BE2C (cell line): ENCODE measurements at regions not wholly inside any gene's neighbourhood (a gene's known extent, or its start where the extent isn't known, plus 50 kb on each side); places are given as distances from the start of the nearest gene placed in this dataset.
"Not testable (repeated sequence)": the region's sequence is repeated elsewhere in the genome, so short reads cannot be mapped to it uniquely, and the experiment has no call there.

Experiments used
- DNase-seq: peaks from one replicate; pipeline ENCODE4 v3.0.0-alpha.2; 2020
- H3K27me3 ChIP-seq: fragments of 250-450 bp; sonication (Bioruptor Pico); 2 replicates; pipeline ENCODE4 v1.5.1; 2020; ENCODE audit warnings: mild to moderate bottlenecking
- H3K36me3 ChIP-seq: fragments of 250-450 bp; sonication (Bioruptor Pico); 2 replicates; pipeline ENCODE4 v1.5.1; 2020; ENCODE audit warnings: mild to moderate bottlenecking
- H3K4me1 ChIP-seq: fragments of 250-450 bp; sonication (Bioruptor Pico); 2 replicates; pipeline ENCODE4 v1.5.1; 2020
- H3K4me3 ChIP-seq: 2 replicates; pipeline ENCODE4 v1.5.1; 2011; ENCODE audit warnings: low read depth, low read length
- H3K9me3 ChIP-seq: fragments of 250-450 bp; sonication (Bioruptor Pico); 2 replicates; pipeline ENCODE4 v1.5.1; 2020
- TF ChIP-seq, protein P1 (sequence below): IDR thresholded peaks from 2 replicates; pipeline ENCODE4 v1.5.1; 2012; ENCODE audit warnings: mild to moderate bottlenecking, low read depth, low read length

DNA sequence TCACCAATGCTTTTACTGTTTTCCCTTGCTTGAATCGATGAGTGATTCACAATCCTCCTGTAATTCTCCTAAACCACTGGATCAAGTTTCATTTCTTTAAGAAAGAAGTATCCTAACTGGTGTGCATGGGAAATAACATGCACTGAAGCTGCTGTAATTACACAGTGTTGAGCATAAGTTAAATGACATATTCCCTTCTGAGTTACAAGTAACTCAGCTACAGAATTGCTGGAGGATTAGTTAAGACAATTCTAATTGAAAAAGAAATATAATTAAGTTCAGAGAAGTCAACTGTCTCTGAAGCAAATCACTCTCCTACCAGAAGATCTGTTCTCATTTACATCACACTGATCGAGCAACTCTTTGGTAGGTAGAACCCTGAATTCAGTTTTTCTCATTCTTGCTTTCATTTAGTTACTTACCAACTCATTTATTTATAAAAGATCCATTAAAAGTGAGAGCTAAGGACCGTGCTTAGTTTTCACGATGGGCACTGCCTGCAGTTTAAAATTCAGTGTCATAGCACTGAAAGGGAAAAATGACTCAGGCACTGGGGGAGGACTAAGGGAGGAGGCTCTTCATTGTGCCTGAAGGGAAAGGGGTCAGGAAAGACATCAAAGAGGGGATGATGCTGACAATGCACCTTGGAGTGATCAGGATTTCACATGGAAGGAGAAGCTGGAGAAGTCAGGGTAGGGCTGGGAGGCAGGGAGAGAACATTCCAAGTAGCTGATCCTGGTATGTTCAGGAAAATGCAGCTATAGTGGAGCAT, 327.2 kb downstream of the EMP1 start:
- Histone ChIP-seq H3K36me3 (no peaks in the 10 kb centered on the region), H3K4me3 (no peak overlapping the region), H3K9me3 (no peaks in the 10 kb centered on the region), H3K4me1 (no peaks in the 10 kb centered on the region), H3K27me3 (peaks cover 15% of the 10 kb centered on the region)
- TF ChIP-seq, protein P1, sequence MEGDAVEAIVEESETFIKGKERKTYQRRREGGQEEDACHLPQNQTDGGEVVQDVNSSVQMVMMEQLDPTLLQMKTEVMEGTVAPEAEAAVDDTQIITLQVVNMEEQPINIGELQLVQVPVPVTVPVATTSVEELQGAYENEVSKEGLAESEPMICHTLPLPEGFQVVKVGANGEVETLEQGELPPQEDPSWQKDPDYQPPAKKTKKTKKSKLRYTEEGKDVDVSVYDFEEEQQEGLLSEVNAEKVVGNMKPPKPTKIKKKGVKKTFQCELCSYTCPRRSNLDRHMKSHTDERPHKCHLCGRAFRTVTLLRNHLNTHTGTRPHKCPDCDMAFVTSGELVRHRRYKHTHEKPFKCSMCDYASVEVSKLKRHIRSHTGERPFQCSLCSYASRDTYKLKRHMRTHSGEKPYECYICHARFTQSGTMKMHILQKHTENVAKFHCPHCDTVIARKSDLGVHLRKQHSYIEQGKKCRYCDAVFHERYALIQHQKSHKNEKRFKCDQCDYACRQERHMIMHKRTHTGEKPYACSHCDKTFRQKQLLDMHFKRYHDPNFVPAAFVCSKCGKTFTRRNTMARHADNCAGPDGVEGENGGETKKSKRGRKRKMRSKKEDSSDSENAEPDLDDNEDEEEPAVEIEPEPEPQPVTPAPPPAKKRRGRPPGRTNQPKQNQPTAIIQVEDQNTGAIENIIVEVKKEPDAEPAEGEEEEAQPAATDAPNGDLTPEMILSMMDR: no peak
- no peak for DNase-seq

GRCh38 chr12:13518034-13518433, 321.5 kb downstream of the EMP1 start:
- H3K9me3 ChIP-seq, DNase-seq, H3K27me3 ChIP-seq, H3K4me1 ChIP-seq, H3K4me3 ChIP-seq, H3K36me3 ChIP-seq: not testable (repeated sequence)

DNA sequence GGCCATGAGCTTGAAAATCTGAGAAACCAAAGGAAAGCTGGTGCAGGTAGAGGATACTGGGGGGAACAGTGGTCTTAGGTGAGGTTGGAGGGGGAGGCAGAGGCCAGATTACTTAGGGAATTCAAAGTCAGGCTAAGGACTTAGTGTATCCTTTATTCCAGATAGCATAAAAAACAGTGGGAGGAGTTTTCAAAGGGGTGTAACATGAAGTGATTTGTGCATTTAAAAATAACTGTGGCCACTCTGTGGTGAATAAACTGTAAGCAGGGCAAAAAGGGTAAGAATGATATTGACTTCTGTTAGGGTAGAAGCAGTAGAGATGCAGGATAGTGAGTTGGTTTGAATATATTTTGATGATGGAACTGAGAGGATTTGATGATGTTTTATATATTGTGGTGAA, 313.2 kb downstream of the EMP1 start:
- H3K36me3 ChIP-seq: no peaks in the 10 kb centered on the region
- TF ChIP-seq, protein P1: no peak

GRCh38 chr12:13505636-13506035, 309.1 kb downstream of the EMP1 start:
- Histone ChIP-seq H3K27me3 (no peaks in the 10 kb centered on the region; the same call in 1 of the 2 replicates), H3K4me3 (no peak overlapping the region), H3K9me3 (no peaks in the 10 kb centered on the region), H3K36me3 (no peaks in the 10 kb centered on the region), H3K4me1 (no peaks in the 10 kb centered on the region)
- TF ChIP-seq, protein P1: no peak
- no peak for DNase-seq

More for the DNA sequence above, 313.2 kb downstream of the EMP1 start:
- no peaks in the 10 kb centered on the region for H3K4me1 ChIP-seq
- H3K27me3 ChIP-seq: no peaks in the 10 kb centered on the region; the same call in 1 of the 2 replicates
- DNase-seq: no peak
- no peak overlapping the region for H3K4me3 ChIP-seq
- no peaks in the 10 kb centered on the region for H3K9me3 ChIP-seq

- Histone ChIP-seq H3K9me3 (no peaks in the 10 kb centered on the region), H3K36me3 (no peaks in the 10 kb centered on the region), H3K27me3 (no peaks in the 10 kb centered on the region; the same call in 1 of the 2 replicates), H3K4me1 (no peaks in the 10 kb centered on the region), H3K4me3 (no peak overlapping the region)
- TF ChIP-seq, protein P1: no peak
- DNase-seq: no peak
Measured at GRCh38 chr12:13505224-13505623, 308.7 kb downstream of the EMP1 start.

DNA sequence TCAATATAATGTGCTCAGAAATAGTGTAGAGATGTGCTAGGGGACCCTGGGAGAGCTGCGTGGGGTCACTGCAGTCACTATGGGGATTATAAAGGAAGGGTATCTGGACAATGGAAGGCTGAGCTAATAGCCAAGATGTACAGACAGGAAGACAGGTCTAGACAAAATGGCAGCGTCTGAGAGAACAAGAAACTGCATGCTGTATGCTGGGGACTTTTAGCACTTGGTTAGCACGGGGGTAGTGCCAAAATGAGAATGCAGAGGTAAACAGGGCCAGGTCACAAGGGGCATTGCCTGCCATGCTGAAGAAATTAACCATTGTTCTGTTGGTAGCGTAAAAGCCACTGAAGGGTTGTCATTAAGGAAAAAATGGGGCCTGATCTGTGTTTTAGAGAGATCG, 308.2 kb downstream of the EMP1 start:
- no peaks in the 10 kb centered on the region; the same call in 1 of the 2 replicates for H3K27me3 ChIP-seq
- H3K9me3 ChIP-seq: no peaks in the 10 kb centered on the region
- no peaks in the 10 kb centered on the region for H3K4me1 ChIP-seq
- no peak overlapping the region for H3K4me3 ChIP-seq
- no peaks in the 10 kb centered on the region for H3K36me3 ChIP-seq
- DNase-seq: no peak
- TF ChIP-seq, protein P1: no peak
